DOHH2 (cell line): ENCODE measurements at regions not wholly inside any gene's neighbourhood (a gene's known extent, or its start where the extent isn't known, plus 50 kb on each side); places are given as distances from the start of the nearest gene placed in this dataset.

Source experiments
- H3F3A ChIP-seq: fragments of 200-600 bp; sonication (generic), shearing (Covaris generic); 2 replicates; pipeline ENCODE4 v1.6.0; 2016; ENCODE audit warnings: antibody characterized with exemption, mild to moderate bottlenecking; ENCODE audit not compliant: control insufficient read depth, insufficient read depth
- H3K27ac ChIP-seq: fragments of 200-600 bp; sonication (generic); 2 replicates; pipeline ENCODE4 v1.5.1; 2014; ENCODE audit warnings: low read depth, mild to moderate bottlenecking, low read length, moderate library complexity
- H3K27me3 ChIP-seq: fragments of 200-600 bp; sonication (generic); 2 replicates; pipeline ENCODE4 v1.6.1; 2014; ENCODE audit warnings: mild to moderate bottlenecking, low read length, mixed read lengths; ENCODE audit not compliant: control insufficient read depth
- H3K36me3 ChIP-seq: fragments of 200-600 bp; sonication (generic); 2 replicates; pipeline ENCODE4 v1.6.1; 2014; ENCODE audit warnings: mild to moderate bottlenecking, low read length, moderate library complexity, mixed read lengths; ENCODE audit not compliant: control insufficient read depth
- H3K4me1 ChIP-seq: fragments of 200-600 bp; sonication (generic); 2 replicates; pipeline ENCODE4 v1.6.1; 2014; ENCODE audit warnings: mild to moderate bottlenecking, low read length, mixed read lengths; ENCODE audit not compliant: control insufficient read depth
- H3K4me2 ChIP-seq: fragments of 200-600 bp; sonication (generic); 2 replicates; pipeline ENCODE4 v1.6.0; 2014; ENCODE audit warnings: mild to moderate bottlenecking, low read length, moderate library complexity
- H3K4me3 ChIP-seq: fragments of 200-600 bp; sonication (generic); 2 replicates; pipeline ENCODE4 v1.5.1; 2014; ENCODE audit warnings: mild to moderate bottlenecking, low read length, mixed read lengths
- H3K79me2 ChIP-seq: fragments of 200-600 bp; sonication (generic); 2 replicates; pipeline ENCODE4 v1.6.1; 2014; ENCODE audit warnings: mild to moderate bottlenecking, low read length, mixed read lengths; ENCODE audit not compliant: control insufficient read depth
- H3K9me2 ChIP-seq: fragments of 200-600 bp; sonication (generic); replicated peaks from 2 replicates; pipeline ENCODE4 v1.6.1; 2014; ENCODE audit warnings: mild to moderate bottlenecking, low read length, mixed read lengths; ENCODE audit not compliant: control insufficient read depth
- H3K9me3 ChIP-seq: fragments of 200-600 bp; sonication (generic); 2 replicates; pipeline ENCODE4 v1.6.1; 2014; ENCODE audit warnings: antibody characterized with exemption, low read length, mixed read lengths; ENCODE audit not compliant: control insufficient read depth, insufficient read depth
- H4K20me1 ChIP-seq: fragments of 200-600 bp; sonication (generic); 2 replicates; pipeline ENCODE4 v1.6.0; 2014; ENCODE audit warnings: low read depth, mild to moderate bottlenecking, antibody characterized with exemption, low read length, moderate library complexity; ENCODE audit not compliant: control insufficient read depth, insufficient read depth
- CTCF ChIP-seq: fragments of 200-600 bp; sonication (generic); IDR thresholded peaks from one replicate; pipeline ENCODE4 v1.5.1; 2014; ENCODE audit warnings: antibody characterized with exemption, mild to moderate bottlenecking, low read depth, low read length; ENCODE audit not compliant: poor library complexity, severe bottlenecking
- EZH2phosphoT487 ChIP-seq: fragments of 200-600 bp; sonication (generic); IDR thresholded peaks from 2 replicates; pipeline ENCODE4 v1.6.1; 2017; ENCODE audit warnings: borderline replicate concordance, mild to moderate bottlenecking, antibody characterized with exemption, low read length, moderate library complexity, mixed read lengths

GRCh38 chr6:43903739-43904290 is 133.8 kb downstream of the VEGFA start:
- Histone ChIP-seq H3K27ac (no peak overlapping the region), H3F3A (no peaks in the 10 kb centered on the region), H3K27me3 (peaks cover 3% of the 10 kb centered on the region), H3K79me2 (no peaks in the 10 kb centered on the region), H3K9me2 (no peaks in the 10 kb centered on the region), H3K9me3 (no peaks in the 10 kb centered on the region), H3K4me2 (no peak overlapping the region), H3K4me3 (no peak overlapping the region), H3K4me1 (no peaks in the 10 kb centered on the region), H4K20me1 (no peaks in the 10 kb centered on the region), H3K36me3 (no peaks in the 10 kb centered on the region)
- TF ChIP-seq CTCF (no peak), EZH2phosphoT487 (no peak)

- no peak overlapping the region for H3K27ac ChIP-seq
- TF ChIP-seq CTCF: no peak
- no peak for TF ChIP-seq EZH2phosphoT487
- H3K4me3 ChIP-seq: no peak overlapping the region
- no peaks in the 10 kb centered on the region for H3K4me1 ChIP-seq
- peaks cover 3% of the 10 kb centered on the region for H3K27me3 ChIP-seq
- H3F3A ChIP-seq: no peaks in the 10 kb centered on the region
- no peak overlapping the region for H3K4me2 ChIP-seq
- H3K9me3 ChIP-seq: no peaks in the 10 kb centered on the region
- H3K79me2 ChIP-seq: no peaks in the 10 kb centered on the region
- H3K9me2 ChIP-seq: no peaks in the 10 kb centered on the region
- no peaks in the 10 kb centered on the region for H3K36me3 ChIP-seq
- no peaks in the 10 kb centered on the region for H4K20me1 ChIP-seq
Measured at GRCh38 chr6:43901733-43902230, 131.8 kb downstream of the VEGFA start.

GRCh38 chr6:43900916-43901732 is 131.1 kb downstream of the VEGFA start:
- Histone ChIP-seq H3K9me2 (no peaks in the 10 kb centered on the region), H3K4me2 (no peak overlapping the region), H3K9me3 (no peaks in the 10 kb centered on the region), H3K27ac (no peak overlapping the region), H3K79me2 (no peaks in the 10 kb centered on the region), H4K20me1 (no peaks in the 10 kb centered on the region), H3K4me1 (no peaks in the 10 kb centered on the region), H3K36me3 (no peaks in the 10 kb centered on the region), H3K4me3 (no peak overlapping the region), H3F3A (no peaks in the 10 kb centered on the region), H3K27me3 (peaks cover 6% of the 10 kb centered on the region; the same call in 1 of the 2 replicates)
- TF ChIP-seq CTCF: no peak
- no peak for TF ChIP-seq EZH2phosphoT487
